WTC11 (cell line): ENCODE measurements at regions not wholly inside any gene's neighbourhood (a gene's known extent, or its start where the extent isn't known, plus 50 kb on each side); places are given as distances from the start of the nearest gene placed in this dataset.

Experiments used
- ATF3 ChIP-seq: sonication (generic); formaldehyde crosslinking; conservative IDR thresholded peaks from 2 replicates; pipeline ENCODE4 v1.8.1; 2022; ENCODE audit warnings: mild to moderate bottlenecking, missing genetic modification reagents
- CTCF ChIP-seq: fragments of 200-600 bp; IDR thresholded peaks from 2 replicates; pipeline ENCODE4 v1.8.0; 2022; ENCODE audit warnings: antibody characterized with exemption
- FOXJ3 ChIP-seq: sonication (generic); formaldehyde crosslinking; IDR thresholded peaks from 2 replicates; pipeline ENCODE4 v1.9.0; 2021; ENCODE audit warnings: missing genetic modification reagents, mild to moderate bottlenecking, borderline replicate concordance
- NR2C2 ChIP-seq: sonication (generic); formaldehyde crosslinking; IDR thresholded peaks from 2 replicates; pipeline ENCODE4 v1.8.0; 2022; ENCODE audit warnings: mild to moderate bottlenecking, missing genetic modification reagents
- NR3C1 ChIP-seq: sonication (generic); formaldehyde crosslinking; conservative IDR thresholded peaks from 2 replicates; pipeline ENCODE4 v1.8.1; 2023; ENCODE audit warnings: low read depth, mild to moderate bottlenecking, missing genetic modification reagents
- SMAD3 ChIP-seq: sonication (generic); formaldehyde crosslinking; IDR thresholded peaks from 2 replicates; pipeline ENCODE4 v1.8.0; 2022; ENCODE audit warnings: missing genetic modification reagents, mild to moderate bottlenecking, borderline replicate concordance
- ZNF671 ChIP-seq: fragments of 250-450 bp; sonication (Bioruptor Pico); IDR thresholded peaks from 2 replicates; pipeline ENCODE4 v1.8.0; 2021; ENCODE audit warnings: mild to moderate bottlenecking

GRCh38 chr1:187894349-187894748 lies 1065.6 kb downstream of the PLA2G4A start:
- TF ChIP-seq NR2C2 (no peak), CTCF (no peak), ZNF671 (no peak), ATF3 (CRISPR knock-in tag) (no peak), NR3C1 (no peak), SMAD3 (no peak), FOXJ3 (CRISPR knock-in tag) (no peak)
